Upper lobe of left lung (tissue), 6 donors: ENCODE measurements at regions not wholly inside any gene's neighbourhood (a gene's known extent, or its start where the extent isn't known, plus 50 kb on each side); places are given as distances from the start of the nearest gene placed in this dataset.

Source experiments
- ATAC-seq, 2 donors: fragments of 200-7000 bp; cut with Tn5 transposase; one replicate each; pipeline ENCODE4 v1.9.1; 2022; ENCODE audit warnings: mild to moderate bottlenecking in 2 of 2, moderate library complexity in 2 of 2; ENCODE audit not compliant: low FRiP score in 2 of 2
- DNase-seq, 2 donors: peaks; one replicate each; pipeline ENCODE4 v3.0.0-alpha.2; 2019 to 2020
- H3K27ac ChIP-seq, 4 donors: fragments of 200-600 bp; sonication (generic); one replicate each; pipeline ENCODE4 v1.5.1; 2016 to 2019
- H3K27me3 ChIP-seq, 4 donors: fragments of 200-600 bp; sonication (generic); one replicate each; pipeline ENCODE4 v1.5.1; 2017 to 2019
- H3K36me3 ChIP-seq, 4 donors: fragments of 200-600 bp; sonication (generic); one replicate each; pipeline ENCODE4 v1.5.1; 2016 to 2019
- H3K4me1 ChIP-seq, 4 donors: fragments of 200-600 bp; sonication (generic); one replicate each; pipeline ENCODE4 v1.5.1; 2018 to 2019
- H3K4me3 ChIP-seq, 4 donors: fragments of 200-600 bp; sonication (generic); one replicate each; pipeline ENCODE4 v1.5.1; 2017 to 2019; ENCODE audit warnings: mild to moderate bottlenecking in 2 of 4, moderate library complexity in 1 of 4
- H3K9me3 ChIP-seq, 4 donors: fragments of 200-600 bp; sonication (generic); one replicate each; pipeline ENCODE4 v1.5.1; 2018 to 2019
- CTCF ChIP-seq, 6 experiments: fragments of 450-650 bp in 4 of 6; fragments of 200-600 bp in 2 of 6; sonication (generic) in 2 of 6; IDR thresholded peaks; one replicate each; pipeline ENCODE4 v1.5.1; 2016 to 2019; ENCODE audit warnings: antibody characterized with exemption in 6 of 6
- EP300 ChIP-seq, 4 donors: sonication (generic); formaldehyde crosslinking; IDR thresholded peaks; one replicate each; pipeline ENCODE4 v1.5.1; 2017; ENCODE audit warnings: antibody characterized with exemption in 4 of 4, control low read depth in 2 of 4
- POLR2A ChIP-seq, 4 donors: fragments of 450-650 bp; IDR thresholded peaks; one replicate each; pipeline ENCODE4 v1.5.1; 2016 to 2017; ENCODE audit warnings: antibody characterized with exemption in 4 of 4, mild to moderate bottlenecking in 2 of 4
- POLR2AphosphoS5 ChIP-seq, 2 donors: sonication (generic); formaldehyde crosslinking; IDR thresholded peaks; one replicate each; pipeline ENCODE4 v1.5.1; 2017; ENCODE audit warnings: antibody characterized with exemption in 2 of 2
- WGBS, 2 donors: methylation state at CpG; one replicate each; pipeline ENCODE4 v1.1.5; 2017 to 2018; 5-methylcytosine and 5-hydroxymethylcytosine counted together
- donor health status: DM: no; HTN: no; CAD: no; lungs with moderate emphysema.
- donor health status: DM: no; HTN: yes; CAD: no; lungs with severe emphysema.

GRCh38 chr22:48515571-48516200 lies 1312.0 kb downstream of the BRD1 start:
- H3K27me3 ChIP-seq = no peaks in the 10 kb centered on the region
- DNase-seq (peak in 1 of 2 donors; percentile 63), ATAC-seq (no peak)
- TF ChIP-seq CTCF (IDR thresholded peaks at IDR 0.05) (no peak), EP300 (IDR thresholded peaks at IDR 0.05) (no peak)
- H3K27ac ChIP-seq = no peak overlapping the region
- H3K4me3 ChIP-seq = no peak overlapping the region
- H3K36me3 ChIP-seq = no peaks in the 10 kb centered on the region
- no peaks in the 10 kb centered on the region for H3K9me3 ChIP-seq
- WGBS, 2 donors = 94 to 97% methylated on average over 23 to 24 of the region's 24 CpGs
- no peaks in the 10 kb centered on the region for H3K4me1 ChIP-seq

- Histone ChIP-seq H3K36me3 (no peaks in the 10 kb centered on the region), H3K27me3 (no peaks in the 10 kb centered on the region), H3K4me1 (no peaks in the 10 kb centered on the region), H3K4me3 (no peak overlapping the region), H3K27ac (no peak overlapping the region), H3K9me3 (no peaks in the 10 kb centered on the region)
- DNase-seq = peak in 1 of 2 donors; percentile 64
- 85 to 92% methylated on average over 10 of the region's 10 CpGs for WGBS, 2 donors
- TF ChIP-seq POLR2A (IDR thresholded peaks at IDR 0.05) = no peak
- no peak for TF ChIP-seq POLR2AphosphoS5 (IDR thresholded peaks at IDR 0.05)
- no peak for TF ChIP-seq CTCF (IDR thresholded peaks at IDR 0.05)
- TF ChIP-seq EP300 (IDR thresholded peaks at IDR 0.05) = no peak
- no peak for ATAC-seq
These were observed 1313.7 kb downstream of the BRD1 start for GRCh38 chr22:48513929-48514328.

GRCh38 chr22:48513446-48513845 lies 1314.2 kb downstream of the BRD1 start:
- Histone ChIP-seq H3K27me3 (no peaks in the 10 kb centered on the region), H3K9me3 (no peaks in the 10 kb centered on the region), H3K36me3 (no peaks in the 10 kb centered on the region), H3K27ac (no peak overlapping the region), H3K4me3 (no peak overlapping the region), H3K4me1 (no peaks in the 10 kb centered on the region)
- WGBS, 2 donors = 98% methylated on average over 4 of the region's 10 CpGs; no CpG with 5 or more reads in 1 of the 2 donors
- no peak for TF ChIP-seq EP300 (IDR thresholded peaks at IDR 0.05)
- TF ChIP-seq POLR2A (IDR thresholded peaks at IDR 0.05) = no peak
- no peak for TF ChIP-seq CTCF (IDR thresholded peaks at IDR 0.05)
- TF ChIP-seq POLR2AphosphoS5 (IDR thresholded peaks at IDR 0.05) = no peak
- DNase-seq (peak in 1 of 2 donors; percentile 56), ATAC-seq (no peak)

GRCh38 chr22:48511781-48512327 lies 1315.8 kb downstream of the BRD1 start:
- peak in 1 of 2 donors; percentile 62 for DNase-seq

More at GRCh38 chr22:48511781-48512327, 1315.8 kb downstream of the BRD1 start:
- H3K27me3 ChIP-seq = no peaks in the 10 kb centered on the region
- H3K4me3 ChIP-seq = no peak overlapping the region
- no peak overlapping the region for H3K27ac ChIP-seq
- no peaks in the 10 kb centered on the region for H3K4me1 ChIP-seq
- ATAC-seq = no peak
- 94 to 96% methylated on average over 15 to 19 of the region's 23 CpGs for WGBS, 2 donors
- no peaks in the 10 kb centered on the region for H3K9me3 ChIP-seq
- H3K36me3 ChIP-seq = no peaks in the 10 kb centered on the region
- TF ChIP-seq POLR2AphosphoS5 (IDR thresholded peaks at IDR 0.05) (no peak), POLR2A (IDR thresholded peaks at IDR 0.05) (no peak), CTCF (IDR thresholded peaks at IDR 0.05) (no peak), EP300 (IDR thresholded peaks at IDR 0.05) (no peak)
